HPDE6-E6E7 (cell line): ENCODE measurements at regions not wholly inside any gene's neighbourhood (a gene's known extent, or its start where the extent isn't known, plus 50 kb on each side); places are given as distances from the start of the nearest gene placed in this dataset.
"Not testable (repeated sequence)": the region's sequence is repeated elsewhere in the genome, so short reads cannot be mapped to it uniquely, and the experiment has no call there.

Experiments
- DNase-seq: peaks from one replicate; pipeline ENCODE4 v3.0.0; 2011; ENCODE audit warnings: missing footprints; ENCODE audit errors: extremely low spot score

- DNase-seq, result no peak
Measured at GRCh38 chr18:1668279-1668678, 763.6 kb downstream of the ADCYAP1 start.

- DNase-seq, result not testable (repeated sequence)
Measured at GRCh38 chr18:1671710-1672109, 767.0 kb downstream of the ADCYAP1 start.

- no peak for DNase-seq
Measured at GRCh38 chr18:1676387-1676786, 771.7 kb downstream of the ADCYAP1 start.

- DNase-seq, result no peak
Measured at GRCh38 chr18:1680108-1680507, 775.4 kb downstream of the ADCYAP1 start.

GRCh38 chr18:1691863-1692262 is 787.2 kb downstream of the ADCYAP1 start:
- DNase-seq, result no peak

- peak; percentile 23 for DNase-seq
Measured at GRCh38 chr18:1708006-1708405, 803.3 kb downstream of the ADCYAP1 start.

GRCh38 chr18:1710114-1710513 is 805.4 kb downstream of the ADCYAP1 start:
- no peak for DNase-seq

GRCh38 chr18:1732143-1732542 is 827.5 kb downstream of the ADCYAP1 start:
- DNase-seq, result no peak

GRCh38 chr18:1746131-1746530 is 825.2 kb downstream of the METTL4 start:
- no peak for DNase-seq

GRCh38 chr18:1751249-1751648 is 820.1 kb downstream of the METTL4 start:
- no peak for DNase-seq

- DNase-seq, result peak; percentile 21
Measured at GRCh38 chr18:1760901-1761300, 810.4 kb downstream of the METTL4 start.

- no peak for DNase-seq
Measured at GRCh38 chr18:1774261-1774660, 797.0 kb downstream of the METTL4 start.

- no peak for DNase-seq
Measured at GRCh38 chr18:1777843-1778242, 793.5 kb downstream of the METTL4 start.

- no peak for DNase-seq
Measured at GRCh38 chr18:1778496-1779178, 792.7 kb downstream of the METTL4 start.

- DNase-seq, result no peak
Measured at GRCh38 chr18:1779587-1779986, 791.7 kb downstream of the METTL4 start.

- no peak for DNase-seq
Measured at GRCh38 chr18:1784113-1784512, 787.2 kb downstream of the METTL4 start.

- DNase-seq, result not testable (repeated sequence)
Measured at GRCh38 chr18:1785980-1786379, 785.3 kb downstream of the METTL4 start.

GRCh38 chr18:1796636-1797035 is 774.7 kb downstream of the METTL4 start:
- DNase-seq, result no peak

- no peak for DNase-seq
Measured at GRCh38 chr18:1797235-1797634, 774.1 kb downstream of the METTL4 start.

GRCh38 chr18:1805521-1805920 is 765.8 kb downstream of the METTL4 start:
- no peak for DNase-seq

- DNase-seq, result no peak
Measured at GRCh38 chr18:1806884-1807615, 764.3 kb downstream of the METTL4 start.

- no peak for DNase-seq
Measured at GRCh38 chr18:1811282-1811681, 760.0 kb downstream of the METTL4 start.

- no peak for DNase-seq
Measured at GRCh38 chr18:1825296-1825695, 746.0 kb downstream of the METTL4 start.
